HEK293T (cell line): ENCODE measurements at regions not wholly inside any gene's neighbourhood (a gene's known extent, or its start where the extent isn't known, plus 50 kb on each side); places are given as distances from the start of the nearest gene placed in this dataset.
"Not testable (repeated sequence)": the region's sequence is repeated elsewhere in the genome, so short reads cannot be mapped to it uniquely, and the experiment has no call there.

Experiments used
- CTCF ChIA-PET: fragments of 350-600 bp; formaldehyde crosslinking; extraction: SDS; loops from one replicate; lab custom pipeline; 2021; ENCODE audit warnings: antibody characterized with exemption, inconsistent platforms; lab: Yijun Ruan, JAX
- POLR2A ChIA-PET: fragments of 350-600 bp; formaldehyde crosslinking; extraction: SDS; loops from one replicate; lab custom pipeline; 2020; ENCODE audit warnings: antibody characterized with exemption, inconsistent platforms; lab: Yijun Ruan, JAX
- DNase-seq: peaks from one replicate; pipeline ENCODE4 v3.0.0; 2012; ENCODE audit warnings: mixed read lengths; ENCODE audit errors: extremely low spot score
- ARNT ChIP-seq: fragments of 450-650 bp; IDR thresholded peaks from 2 replicates; pipeline ENCODE4 v1.6.1; 2017; ENCODE audit warnings: mild to moderate bottlenecking
- BHLHE40 ChIP-seq: fragments of 450-650 bp; IDR thresholded peaks from 2 replicates; pipeline ENCODE4 v1.6.1; 2016; ENCODE audit warnings: mild to moderate bottlenecking, moderate library complexity, borderline replicate concordance
- CTBP1 ChIP-seq: fragments of 450-650 bp; IDR thresholded peaks from 2 replicates; pipeline ENCODE4 v1.6.1; 2016; ENCODE audit warnings: borderline replicate concordance
- ELF4 ChIP-seq: fragments of 450-650 bp; IDR thresholded peaks from 2 replicates; pipeline ENCODE4 v1.6.1; 2017; ENCODE audit warnings: antibody characterized with exemption
- FOXA1 ChIP-seq: fragments of 450-650 bp; IDR thresholded peaks from 2 replicates; pipeline ENCODE4 v1.6.1; 2016; ENCODE audit warnings: mild to moderate bottlenecking
- FOXK2 ChIP-seq: fragments of 450-650 bp; IDR thresholded peaks from 2 replicates; pipeline ENCODE4 v1.6.1; 2016; ENCODE audit warnings: mild to moderate bottlenecking
- FOXM1 ChIP-seq: fragments of 450-650 bp; IDR thresholded peaks from 2 replicates; pipeline ENCODE4 v1.6.1; 2017; ENCODE audit warnings: mild to moderate bottlenecking, borderline replicate concordance
- HDGF ChIP-seq: fragments of 450-650 bp; IDR thresholded peaks from 2 replicates; pipeline ENCODE4 v1.6.1; 2017; ENCODE audit warnings: antibody characterized with exemption, borderline replicate concordance
- L3MBTL2 ChIP-seq: fragments of 450-650 bp; conservative IDR thresholded peaks from 2 replicates; pipeline ENCODE4 v1.6.1; 2016; ENCODE audit warnings: mild to moderate bottlenecking
- LEF1 ChIP-seq: fragments of 450-650 bp; IDR thresholded peaks from 2 replicates; pipeline ENCODE4 v1.6.1; 2017; ENCODE audit warnings: mild to moderate bottlenecking, borderline replicate concordance
- NFRKB ChIP-seq: fragments of 450-650 bp; IDR thresholded peaks from 2 replicates; pipeline ENCODE4 v1.6.1; 2016; ENCODE audit warnings: mild to moderate bottlenecking, moderate library complexity
- SP1 ChIP-seq: fragments of 450-650 bp; IDR thresholded peaks from 2 replicates; pipeline ENCODE4 v1.6.1; 2017
- SUZ12 ChIP-seq: fragments of 450-650 bp; IDR thresholded peaks from 2 replicates; pipeline ENCODE4 v1.6.1; 2016; ENCODE audit warnings: mild to moderate bottlenecking
- TARDBP ChIP-seq: fragments of 450-650 bp; IDR thresholded peaks from 2 replicates; pipeline ENCODE4 v1.6.1; 2016
- ZNF384 ChIP-seq: fragments of 450-650 bp; IDR thresholded peaks from 2 replicates; pipeline ENCODE4 v1.6.1; 2016
- TF ChIP-seq, protein P1 (sequence below): fragments of 450-650 bp; IDR thresholded peaks from 2 replicates; pipeline ENCODE4 v1.6.1; 2016

- TF ChIP-seq FOXM1 (no peak), ZNF384 (no peak), ELF4 (no peak), TARDBP (no peak), FOXK2 (no peak), SP1 (no peak), LEF1 (no peak), BHLHE40 (no peak), CTBP1 (no peak), ARNT (no peak), L3MBTL2 (no peak), SUZ12 (no peak), FOXA1 (no peak), NFRKB (no peak)
- TF ChIP-seq, protein P1, sequence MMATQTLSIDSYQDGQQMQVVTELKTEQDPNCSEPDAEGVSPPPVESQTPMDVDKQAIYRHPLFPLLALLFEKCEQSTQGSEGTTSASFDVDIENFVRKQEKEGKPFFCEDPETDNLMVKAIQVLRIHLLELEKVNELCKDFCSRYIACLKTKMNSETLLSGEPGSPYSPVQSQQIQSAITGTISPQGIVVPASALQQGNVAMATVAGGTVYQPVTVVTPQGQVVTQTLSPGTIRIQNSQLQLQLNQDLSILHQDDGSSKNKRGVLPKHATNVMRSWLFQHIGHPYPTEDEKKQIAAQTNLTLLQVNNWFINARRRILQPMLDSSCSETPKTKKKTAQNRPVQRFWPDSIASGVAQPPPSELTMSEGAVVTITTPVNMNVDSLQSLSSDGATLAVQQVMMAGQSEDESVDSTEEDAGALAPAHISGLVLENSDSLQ = no peak
- CTCF ChIA-PET = no interaction called here
- POLR2A ChIA-PET = no interaction called here
These were observed 655.0 kb upstream of the DEFB115 start for GRCh38 chr20:30602424-30602823.

GRCh38 chr20:30606990-30607389, 650.5 kb upstream of the DEFB115 start:
- no peak for TF ChIP-seq TARDBP
- no peak for TF ChIP-seq SUZ12
- TF ChIP-seq NFRKB = no peak
- POLR2A ChIA-PET = no interaction called here
- CTCF ChIA-PET = no interaction called here
- no peak for DNase-seq

More at GRCh38 chr20:30602424-30602823, 655.0 kb upstream of the DEFB115 start:
- DNase-seq = no peak

DNA sequence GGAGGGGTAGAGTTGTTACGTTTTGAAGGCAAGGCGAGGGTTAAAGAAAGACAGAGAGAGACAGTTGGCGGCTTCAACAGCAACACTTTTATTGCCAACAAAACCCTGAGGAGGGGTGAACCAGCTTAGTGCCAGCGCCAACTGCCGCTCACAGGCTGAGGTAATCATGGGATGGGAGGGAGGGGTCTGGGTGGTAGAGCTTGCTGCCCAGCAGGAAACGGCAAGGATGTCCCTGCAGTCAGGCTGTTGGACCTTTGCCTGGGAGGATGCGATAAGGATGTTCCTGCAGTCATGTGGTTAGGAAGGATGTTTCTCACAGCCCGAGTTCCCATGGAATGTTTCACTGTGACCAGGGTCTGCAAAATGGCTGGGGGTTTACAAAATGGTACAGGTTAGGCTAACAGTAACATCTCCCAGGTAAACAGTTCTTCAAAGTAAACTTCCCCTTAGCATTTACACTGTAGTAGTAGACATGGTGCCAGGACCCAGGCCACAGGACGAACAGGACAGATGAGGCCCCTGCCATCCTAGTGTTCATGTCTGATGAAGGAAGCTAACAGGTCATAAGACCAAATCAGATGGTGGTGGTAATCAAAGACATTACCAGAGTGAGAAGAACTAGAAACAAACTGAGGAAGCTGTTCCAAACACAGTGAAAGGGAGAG, 647.3 kb upstream of the DEFB115 start:
- no peak for TF ChIP-seq ARNT
- no peak for TF ChIP-seq CTBP1
- TF ChIP-seq FOXM1 = no peak
- no peak for TF ChIP-seq ELF4
- no peak for TF ChIP-seq SUZ12
- no peak for TF ChIP-seq FOXK2
- no peak for TF ChIP-seq L3MBTL2
- TF ChIP-seq TARDBP = no peak
- DNase-seq = no peak
- CTCF ChIA-PET = interaction anchor here (1.5 kb wide), 1 partner anchor 28 kb away, joined by 3 read pairs; no protein-coding TSS in a partner anchor
- POLR2A ChIA-PET = no interaction called here

DNA sequence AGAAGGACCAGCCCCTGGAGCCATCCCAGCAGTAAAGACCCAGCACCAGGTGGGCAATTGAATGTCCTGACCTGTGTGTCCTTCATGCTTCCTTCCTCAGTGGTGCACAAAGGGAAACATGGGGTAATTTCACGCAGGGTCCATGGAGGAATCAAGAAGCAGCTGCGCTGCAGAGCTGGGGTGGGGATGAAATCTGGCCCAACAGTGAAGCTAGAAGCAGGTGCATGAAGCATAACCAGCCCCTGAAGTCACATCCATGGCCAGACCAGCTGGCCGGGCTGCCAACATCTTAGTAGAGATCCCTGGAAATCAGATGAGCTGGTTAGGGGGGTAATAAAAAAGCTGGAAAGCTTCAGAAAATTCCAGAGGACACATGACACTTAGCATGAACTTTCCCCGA, 646.7 kb upstream of the DEFB115 start:
- DNase-seq = no peak

DNA sequence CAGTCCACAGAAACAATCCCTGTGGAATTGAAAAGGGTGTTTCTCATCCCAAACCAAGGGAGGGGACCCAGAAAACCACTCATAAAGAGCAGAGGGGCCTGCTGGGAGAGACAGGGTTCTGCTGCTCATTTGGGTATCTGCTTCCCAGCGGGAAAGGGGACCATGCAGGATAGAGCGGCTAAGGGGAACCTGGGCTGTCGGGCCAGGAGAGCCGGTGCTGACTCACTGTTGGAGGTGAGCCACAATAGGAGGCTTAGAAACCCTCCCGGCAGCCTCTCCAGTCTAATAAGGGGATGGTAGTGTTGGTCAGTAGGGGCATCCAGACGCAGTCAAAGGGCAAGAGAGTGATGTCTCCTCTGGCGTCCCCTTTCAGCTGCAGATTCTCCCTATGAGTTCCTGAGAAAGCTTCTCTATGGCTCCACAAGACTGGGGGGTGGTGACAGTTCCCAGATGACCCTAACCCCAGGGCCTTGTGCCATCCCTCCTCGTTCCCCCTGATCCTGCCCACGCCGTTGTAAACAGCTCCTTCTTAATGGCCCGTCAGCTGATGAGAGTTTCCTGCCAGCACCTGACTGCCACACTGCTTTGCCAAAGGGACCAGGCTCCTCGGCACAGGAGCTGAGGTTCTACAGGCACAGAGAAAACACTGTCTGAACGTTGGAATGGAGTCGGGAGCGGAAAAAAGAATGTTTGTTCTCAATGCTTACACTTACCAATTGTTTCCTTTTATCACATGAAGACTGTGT, 646.1 kb upstream of the DEFB115 start:
- DNase-seq = no peak
- POLR2A ChIA-PET = no interaction called here
- TF ChIP-seq ZNF384 = no peak
- TF ChIP-seq SP1 = no peak
- TF ChIP-seq LEF1 = no peak
- no peak for TF ChIP-seq CTBP1
- no peak for TF ChIP-seq L3MBTL2
- no peak for TF ChIP-seq HDGF
- no peak for TF ChIP-seq TARDBP
- CTCF ChIA-PET = no interaction called here

More for the DNA sequence above, 646.7 kb upstream of the DEFB115 start:
- ChIA-PET CTCF (no interaction called here), POLR2A (no interaction called here)
- TF ChIP-seq ARNT (no peak), FOXK2 (no peak), TARDBP (no peak), L3MBTL2 (no peak), LEF1 (no peak), ELF4 (no peak), ZNF384 (no peak), CTBP1 (no peak), FOXM1 (no peak), SUZ12 (no peak), SP1 (no peak), FOXA1 (no peak), NFRKB (no peak), HDGF (no peak), BHLHE40 (no peak)
- TF ChIP-seq, protein P1 = no peak

- POLR2A ChIA-PET = no interaction called here
- no peak for TF ChIP-seq ZNF384
- TF ChIP-seq, protein P1 = no peak
- TF ChIP-seq CTBP1 = no peak
- no peak for TF ChIP-seq SUZ12
- TF ChIP-seq TARDBP = no peak
- TF ChIP-seq LEF1 = no peak
- DNase-seq = no peak
- CTCF ChIA-PET = no interaction called here
These were observed 645.1 kb upstream of the DEFB115 start for GRCh38 chr20:30612344-30612743.

DNA sequence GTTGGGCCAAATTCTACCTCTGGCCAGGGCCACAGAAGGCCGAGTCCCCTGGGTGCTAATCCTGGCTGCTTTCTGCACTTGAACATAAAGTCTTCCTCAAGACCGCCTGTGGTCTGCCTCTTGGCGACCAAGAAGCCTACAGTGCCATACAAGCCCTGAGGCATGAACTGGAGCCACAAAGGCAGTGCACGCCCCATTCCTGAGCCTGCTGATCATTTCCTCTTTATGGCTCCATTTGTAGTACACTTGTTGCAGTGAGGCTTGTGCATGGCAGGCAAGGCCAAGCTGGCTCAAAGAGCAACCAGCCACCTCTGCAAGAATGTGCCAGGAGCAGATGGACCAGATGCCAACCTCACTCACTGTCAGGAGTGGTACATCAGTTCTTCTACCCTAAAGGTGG, 636.1 kb upstream of the DEFB115 start:
- CTCF ChIA-PET, DNase-seq, POLR2A ChIA-PET: not testable (repeated sequence)

GRCh38 chr20:30624310-30624709, 633.2 kb upstream of the DEFB115 start:
- POLR2A ChIA-PET, DNase-seq, CTCF ChIA-PET: not testable (repeated sequence)

DNA sequence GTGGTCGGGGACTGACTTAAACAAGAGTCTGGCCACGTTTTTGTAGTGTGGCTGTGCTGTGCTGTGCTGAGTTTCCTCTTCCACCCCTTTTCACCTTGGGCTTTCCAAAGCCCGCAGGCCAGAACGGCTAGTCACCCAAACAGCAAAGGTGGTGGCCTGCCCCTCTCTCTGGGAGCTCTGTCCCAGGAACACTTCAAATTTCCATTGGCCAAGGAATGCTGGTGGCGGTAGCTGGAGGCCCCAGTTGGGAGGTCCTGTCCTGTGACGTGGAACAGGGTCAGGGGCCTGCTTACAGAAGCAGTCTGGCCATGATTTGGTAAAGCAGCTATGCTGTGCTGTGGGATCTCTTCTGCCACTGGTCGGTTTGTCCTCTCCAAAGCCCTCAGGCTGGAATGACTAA, 628.1 kb upstream of the DEFB115 start:
- DNase-seq, CTCF ChIA-PET: not testable (repeated sequence)

More for the DNA sequence above, 628.1 kb upstream of the DEFB115 start:
- POLR2A ChIA-PET = not testable (repeated sequence)
